HG03064 (cell line): ENCODE measurements at regions not wholly inside any gene's neighbourhood (a gene's known extent, or its start where the extent isn't known, plus 50 kb on each side); places are given as distances from the start of the nearest gene placed in this dataset.
"Not testable (repeated sequence)": the region's sequence is repeated elsewhere in the genome, so short reads cannot be mapped to it uniquely, and the experiment has no call there.

Source experiments
- ATAC-seq: cut with Tn5 transposase; IDR thresholded peaks from one replicate; pipeline ENCODE4 v1.9.1; 2021; ENCODE audit warnings: low read depth; ENCODE audit not compliant: unreplicated experiment

DNA sequence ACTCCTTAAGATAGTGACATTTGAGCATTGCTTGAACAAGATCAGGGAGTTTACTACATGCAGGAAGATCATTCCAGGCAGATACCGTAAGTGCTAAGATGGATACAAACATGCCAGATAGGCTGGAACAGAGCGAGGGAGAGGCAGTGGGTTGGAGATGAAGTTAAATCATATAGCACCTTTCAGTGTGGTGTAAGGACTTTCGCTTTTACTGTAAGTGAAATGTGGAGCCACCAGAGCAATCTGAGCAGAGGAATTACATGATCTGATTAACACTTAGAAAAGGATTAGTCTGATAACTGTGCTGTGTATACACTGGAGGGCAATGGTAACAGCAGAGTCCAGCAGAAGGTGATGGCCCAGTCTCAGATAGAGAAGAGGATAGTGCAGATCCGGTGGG, 163.0 kb upstream of the SSTR1 start:
- ATAC-seq = no peak

DNA sequence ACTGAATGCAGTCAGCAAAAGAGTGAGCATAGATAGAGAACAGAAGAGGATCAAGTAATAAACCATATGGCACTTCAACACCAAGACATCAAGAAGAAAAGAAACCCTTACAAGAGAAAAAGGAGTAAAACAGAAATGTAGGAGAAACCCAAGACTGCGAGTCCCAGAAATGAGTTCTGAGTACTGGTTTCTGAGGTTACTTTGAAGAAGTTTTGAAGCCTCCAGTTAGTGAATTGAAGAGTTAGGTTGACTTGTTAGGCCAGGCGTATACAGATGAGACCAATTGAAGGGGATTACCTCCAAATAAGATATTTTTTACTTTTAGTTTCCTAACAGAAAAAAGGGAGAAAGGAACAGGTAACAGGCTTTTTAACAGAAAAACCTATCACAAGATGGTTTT, 162.2 kb upstream of the SSTR1 start:
- no peak for ATAC-seq

GRCh38 chr14:38046160-38046559, 161.5 kb upstream of the SSTR1 start:
- no peak for ATAC-seq

DNA sequence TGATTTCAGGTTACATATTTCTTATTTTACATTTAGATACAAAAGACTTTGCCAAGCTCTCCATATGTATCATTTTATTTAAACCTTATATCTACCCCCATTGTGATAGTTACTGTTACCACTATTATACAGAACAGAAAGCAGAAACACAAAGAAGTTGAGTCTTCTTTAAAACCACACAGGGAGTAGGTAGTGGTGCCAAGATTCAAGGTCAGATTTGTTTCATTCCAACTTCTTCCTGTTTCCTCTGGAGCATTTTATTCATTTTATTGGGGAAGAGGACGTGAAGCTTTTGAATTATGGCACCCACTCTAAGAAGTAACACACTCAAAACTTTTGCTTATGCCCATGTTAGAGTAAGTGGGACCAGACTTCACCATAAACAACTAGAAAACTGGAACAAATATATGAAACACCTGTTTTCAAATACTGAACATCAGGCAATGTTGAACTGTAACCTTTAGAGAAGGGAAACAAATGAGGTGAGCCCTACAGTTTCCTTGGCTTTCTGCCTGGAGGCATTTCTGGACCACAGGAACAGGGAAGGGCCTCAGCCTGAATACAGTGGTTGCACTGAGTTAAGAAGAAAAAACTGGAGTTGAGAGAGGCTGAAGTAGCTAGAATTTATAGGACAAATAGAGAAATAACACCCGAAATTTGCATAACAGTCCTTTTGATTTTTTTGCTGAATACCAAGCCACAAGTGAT, 160.4 kb upstream of the SSTR1 start:
- no peak for ATAC-seq

DNA sequence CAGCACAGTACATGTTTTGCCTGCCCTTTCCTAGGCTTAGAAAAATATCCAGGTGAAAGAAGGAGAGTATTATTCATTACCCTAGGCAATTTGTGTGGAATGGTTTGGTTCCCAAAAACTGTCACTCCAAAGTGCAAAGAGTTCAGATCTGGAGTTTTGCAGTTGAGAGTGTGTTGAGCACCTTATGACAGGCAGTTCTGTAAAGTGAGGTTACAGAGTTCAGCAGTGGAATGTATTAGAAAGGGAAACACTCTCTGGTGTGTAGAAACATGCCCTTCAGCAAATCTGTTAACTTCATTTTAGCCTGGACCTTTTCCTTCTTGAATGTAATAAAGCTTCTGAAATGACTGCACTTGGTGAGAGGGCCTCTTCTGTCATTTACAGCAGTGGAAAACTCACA, 154.0 kb upstream of the SSTR1 start:
- no peak for ATAC-seq

GRCh38 chr14:38056270-38056669, 151.4 kb upstream of the SSTR1 start:
- no peak for ATAC-seq

GRCh38 chr14:38062223-38062622, 145.5 kb upstream of the SSTR1 start:
- ATAC-seq = not testable (repeated sequence)

GRCh38 chr14:38063711-38064320, 143.9 kb upstream of the SSTR1 start:
- no peak for ATAC-seq

DNA sequence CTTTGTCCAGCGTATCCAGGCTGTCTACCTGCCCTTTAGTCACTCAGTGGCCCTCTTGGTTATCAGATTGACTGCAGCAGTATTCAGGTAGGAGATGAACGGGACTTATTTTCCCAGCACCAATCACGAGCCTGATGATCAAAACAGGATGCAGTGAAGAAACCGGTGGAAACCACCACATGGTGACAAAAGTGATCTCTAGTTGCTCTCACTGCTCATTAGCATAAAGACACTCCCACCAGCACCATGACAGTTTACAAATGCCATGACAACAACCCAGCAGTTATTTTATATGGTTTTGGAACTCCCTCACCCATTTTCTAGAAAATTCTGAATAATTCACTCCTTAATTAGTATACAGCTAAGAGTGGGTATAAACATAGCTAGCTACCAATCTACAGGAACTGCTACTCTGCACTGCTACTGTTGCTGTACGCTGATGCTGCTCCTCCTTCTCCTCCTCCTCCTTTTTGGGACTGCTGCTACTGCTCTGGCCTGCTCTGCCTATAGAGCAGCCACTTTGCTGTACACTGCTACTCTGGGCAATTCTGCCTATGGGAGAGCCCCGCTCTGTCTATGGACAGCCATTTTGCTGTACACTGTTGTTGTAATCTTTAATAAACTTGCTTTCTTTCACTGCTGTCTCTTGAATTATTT, 142.5 kb upstream of the SSTR1 start:
- no peak for ATAC-seq

- ATAC-seq = no peak
These were observed 137.6 kb upstream of the SSTR1 start for GRCh38 chr14:38070061-38070588.

GRCh38 chr14:38073641-38074040, 134.1 kb upstream of the SSTR1 start:
- ATAC-seq = no peak

- no peak for ATAC-seq
These were observed 133.6 kb upstream of the SSTR1 start for GRCh38 chr14:38074081-38074480.

- ATAC-seq = no peak
These were observed 132.9 kb upstream of the SSTR1 start for GRCh38 chr14:38074754-38075153.

GRCh38 chr14:38078393-38078792, 129.3 kb upstream of the SSTR1 start:
- no peak for ATAC-seq

DNA sequence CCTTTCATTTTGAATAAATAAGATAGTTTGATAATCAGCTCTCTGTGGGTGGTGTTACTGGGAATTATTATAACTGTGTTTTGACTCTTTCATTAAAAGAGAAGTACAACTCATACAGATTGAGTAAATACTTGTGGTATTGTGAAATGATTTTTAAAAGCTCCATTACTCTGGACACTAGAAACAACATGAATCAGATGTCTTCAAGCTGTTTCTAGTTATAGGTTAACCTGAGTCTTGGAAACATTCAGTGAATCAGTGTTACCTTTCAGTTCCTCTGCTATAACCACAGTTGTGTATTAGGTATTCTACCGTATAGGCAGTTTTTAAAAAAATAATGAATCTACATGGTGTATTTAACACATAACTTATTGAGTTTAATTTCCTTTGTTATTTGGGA, 128.4 kb upstream of the SSTR1 start:
- no peak for ATAC-seq

DNA sequence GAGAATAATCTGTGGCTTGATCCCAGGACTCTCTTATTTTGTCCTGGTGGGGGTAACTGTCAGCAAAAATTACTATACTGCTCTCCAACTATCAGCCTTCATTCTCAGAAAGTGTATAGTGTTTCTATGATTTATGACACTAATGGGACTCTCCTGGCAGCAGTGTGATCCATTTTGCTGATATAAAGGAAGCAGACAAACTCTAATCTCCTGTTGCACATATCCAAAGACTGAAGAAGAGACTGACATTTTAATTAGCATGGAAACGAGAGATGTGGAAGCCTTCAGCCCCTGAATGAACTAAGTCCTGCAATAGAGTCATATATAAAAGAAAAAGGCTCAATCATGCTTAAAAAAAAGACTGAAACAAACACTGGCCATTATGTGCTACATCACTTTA, 127.8 kb upstream of the SSTR1 start:
- no peak for ATAC-seq

- ATAC-seq = no peak
These were observed 127.0 kb upstream of the SSTR1 start for GRCh38 chr14:38080696-38081095.

GRCh38 chr14:38083039-38083438, 124.7 kb upstream of the SSTR1 start:
- no peak for ATAC-seq

- ATAC-seq = no peak
These were observed 118.6 kb upstream of the SSTR1 start for GRCh38 chr14:38089123-38089522.

- no peak for ATAC-seq
These were observed 117.2 kb upstream of the SSTR1 start for GRCh38 chr14:38090506-38090905.

GRCh38 chr14:38098074-38098836, 109.4 kb upstream of the SSTR1 start:
- no peak for ATAC-seq
